Gastrocnemius medialis (tissue), 4 donors: ENCODE measurements at regions not wholly inside any gene's neighbourhood (a gene's known extent, or its start where the extent isn't known, plus 50 kb on each side); places are given as distances from the start of the nearest gene placed in this dataset.

Experiments used
- POLR2A ChIP-seq, 2 donors: fragments of 450-650 bp; IDR thresholded peaks; one replicate each; pipeline ENCODE4 v1.6.1; 2017; ENCODE audit warnings: antibody characterized with exemption in 2 of 2, mild to moderate bottlenecking in 2 of 2, moderate library complexity in 2 of 2
- TF ChIP-seq, protein P1 (sequence below), 5 experiments: fragments of 450-650 bp in 3 of 5; fragments of 200-600 bp in 2 of 5; sonication (generic) in 2 of 5; IDR thresholded peaks in 4 of 5; conservative IDR thresholded peaks in 1 of 5; 1 replicate in 4 of 5; 2 replicates in 1 of 5; pipeline ENCODE4 v1.5.1; 2016 to 2019; ENCODE audit warnings: antibody characterized with exemption in 5 of 5, mild to moderate bottlenecking in 3 of 5, moderate library complexity in 3 of 5

DNA sequence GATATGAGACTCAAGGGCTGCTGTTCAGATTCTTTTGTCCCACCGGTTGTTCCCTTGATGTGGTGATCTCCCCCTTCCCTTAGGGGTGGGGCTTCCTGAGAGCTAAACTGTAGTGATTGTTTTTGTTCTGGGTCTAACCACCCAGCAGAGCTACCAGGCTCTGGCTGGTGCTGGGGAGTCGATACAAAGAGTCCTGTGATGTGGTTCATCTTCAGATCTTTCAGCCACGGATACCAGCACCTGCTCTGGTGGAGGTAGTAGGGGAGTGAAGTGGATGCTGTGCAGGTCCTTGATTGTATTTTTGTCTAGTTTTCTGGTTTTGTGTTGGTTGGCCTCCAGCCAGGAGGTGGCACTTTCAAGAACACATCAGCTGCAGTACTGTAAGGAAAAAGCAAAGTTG is 801.6 kb downstream of the EPHA7 start:
- TF ChIP-seq, protein P1, sequence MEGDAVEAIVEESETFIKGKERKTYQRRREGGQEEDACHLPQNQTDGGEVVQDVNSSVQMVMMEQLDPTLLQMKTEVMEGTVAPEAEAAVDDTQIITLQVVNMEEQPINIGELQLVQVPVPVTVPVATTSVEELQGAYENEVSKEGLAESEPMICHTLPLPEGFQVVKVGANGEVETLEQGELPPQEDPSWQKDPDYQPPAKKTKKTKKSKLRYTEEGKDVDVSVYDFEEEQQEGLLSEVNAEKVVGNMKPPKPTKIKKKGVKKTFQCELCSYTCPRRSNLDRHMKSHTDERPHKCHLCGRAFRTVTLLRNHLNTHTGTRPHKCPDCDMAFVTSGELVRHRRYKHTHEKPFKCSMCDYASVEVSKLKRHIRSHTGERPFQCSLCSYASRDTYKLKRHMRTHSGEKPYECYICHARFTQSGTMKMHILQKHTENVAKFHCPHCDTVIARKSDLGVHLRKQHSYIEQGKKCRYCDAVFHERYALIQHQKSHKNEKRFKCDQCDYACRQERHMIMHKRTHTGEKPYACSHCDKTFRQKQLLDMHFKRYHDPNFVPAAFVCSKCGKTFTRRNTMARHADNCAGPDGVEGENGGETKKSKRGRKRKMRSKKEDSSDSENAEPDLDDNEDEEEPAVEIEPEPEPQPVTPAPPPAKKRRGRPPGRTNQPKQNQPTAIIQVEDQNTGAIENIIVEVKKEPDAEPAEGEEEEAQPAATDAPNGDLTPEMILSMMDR (IDR thresholded peaks at IDR 0.05 in 4 of 5, conservative IDR thresholded peaks at IDR 0.05 in 1 of 5) = no peak
- TF ChIP-seq POLR2A (IDR thresholded peaks at IDR 0.05) = no peak
